ENCODE measurements at regions not wholly inside any gene's neighbourhood (a gene's known extent, or its start where the extent isn't known, plus 50 kb on each side); places are given as distances from the start of the nearest gene placed in this dataset.

- H3K4me1 ChIP-seq: no peaks in the 10 kb centered on the region
- no peak for ATAC-seq
- no peaks in the 10 kb centered on the region for H3K9me3 ChIP-seq
- TF ChIP-seq, protein P1, sequence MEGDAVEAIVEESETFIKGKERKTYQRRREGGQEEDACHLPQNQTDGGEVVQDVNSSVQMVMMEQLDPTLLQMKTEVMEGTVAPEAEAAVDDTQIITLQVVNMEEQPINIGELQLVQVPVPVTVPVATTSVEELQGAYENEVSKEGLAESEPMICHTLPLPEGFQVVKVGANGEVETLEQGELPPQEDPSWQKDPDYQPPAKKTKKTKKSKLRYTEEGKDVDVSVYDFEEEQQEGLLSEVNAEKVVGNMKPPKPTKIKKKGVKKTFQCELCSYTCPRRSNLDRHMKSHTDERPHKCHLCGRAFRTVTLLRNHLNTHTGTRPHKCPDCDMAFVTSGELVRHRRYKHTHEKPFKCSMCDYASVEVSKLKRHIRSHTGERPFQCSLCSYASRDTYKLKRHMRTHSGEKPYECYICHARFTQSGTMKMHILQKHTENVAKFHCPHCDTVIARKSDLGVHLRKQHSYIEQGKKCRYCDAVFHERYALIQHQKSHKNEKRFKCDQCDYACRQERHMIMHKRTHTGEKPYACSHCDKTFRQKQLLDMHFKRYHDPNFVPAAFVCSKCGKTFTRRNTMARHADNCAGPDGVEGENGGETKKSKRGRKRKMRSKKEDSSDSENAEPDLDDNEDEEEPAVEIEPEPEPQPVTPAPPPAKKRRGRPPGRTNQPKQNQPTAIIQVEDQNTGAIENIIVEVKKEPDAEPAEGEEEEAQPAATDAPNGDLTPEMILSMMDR (IDR thresholded peaks at IDR 0.05): no peak
- no peak for TF ChIP-seq POLR2A (IDR thresholded peaks at IDR 0.05)
- no peak for TF ChIP-seq EP300 (IDR thresholded peaks at IDR 0.05)
- TF ChIP-seq POLR2AphosphoS5 (IDR thresholded peaks at IDR 0.05): no peak
- no peak overlapping the region for H3K27ac ChIP-seq
- no peaks in the 10 kb centered on the region for H3K36me3 ChIP-seq
- no peak overlapping the region for H3K4me3 ChIP-seq
- whole genome bisulfite sequencing, 2 donors (ENCODE audit: low coverage in 1 of 2): 70 to 73% methylated on average over 2 to 3 of the region's 4 CpGs
- no peaks in the 10 kb centered on the region for H3K27me3 ChIP-seq
Observed at GRCh38 chrX:67317725-67318124, 226.1 kb upstream of the AR start.

DNA sequence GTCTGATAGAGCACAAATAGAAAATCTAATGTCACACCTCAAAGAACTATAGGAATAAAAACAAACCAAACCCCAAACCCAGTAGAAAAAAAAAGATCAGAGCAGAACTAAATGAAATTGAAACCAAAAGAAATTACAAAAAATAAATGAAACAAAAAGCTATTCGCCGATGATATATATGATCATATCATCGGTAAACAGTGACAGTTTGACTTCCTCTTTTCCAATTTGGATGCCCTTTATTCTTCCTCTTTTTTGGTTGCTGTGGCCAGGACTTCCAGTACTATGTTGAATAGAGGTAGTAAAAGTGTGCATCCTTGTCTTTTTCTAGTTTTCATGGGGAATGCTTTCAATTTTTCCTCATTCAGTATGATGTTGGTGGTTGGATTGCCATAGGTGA is 215.3 kb upstream of the AR start:
- Histone ChIP-seq H3K36me3 (no peaks in the 10 kb centered on the region), H3K4me1 (no peaks in the 10 kb centered on the region), H3K27me3 (no peaks in the 10 kb centered on the region), H3K4me3 (no peak overlapping the region), H3K9me3 (no peaks in the 10 kb centered on the region), H3K27ac (no peak overlapping the region)
- TF ChIP-seq POLR2AphosphoS5 (IDR thresholded peaks at IDR 0.05): no peak
- TF ChIP-seq, protein P1 (IDR thresholded peaks at IDR 0.05): no peak
- no peak for TF ChIP-seq EP300 (IDR thresholded peaks at IDR 0.05)
- TF ChIP-seq POLR2A (IDR thresholded peaks at IDR 0.05): no peak
- no peak for ATAC-seq
- WGBS, 2 donors (ENCODE audit: low coverage in 1 of 2): 79 to 87% methylated on average over 2 to 3 of the region's 3 CpGs

GRCh38 chrX:67334323-67334722 is 209.5 kb upstream of the AR start:
- H3K4me3 ChIP-seq: no peak overlapping the region
- no peaks in the 10 kb centered on the region for H3K27me3 ChIP-seq
- TF ChIP-seq POLR2A (IDR thresholded peaks at IDR 0.05) (no peak), EP300 (IDR thresholded peaks at IDR 0.05) (no peak), POLR2AphosphoS5 (IDR thresholded peaks at IDR 0.05) (no peak)
- TF ChIP-seq, protein P1 (IDR thresholded peaks at IDR 0.05): no peak
- WGBS, 2 donors (ENCODE audit: low coverage in 1 of 2): 68 to 88% methylated on average over 2 of the region's 2 CpGs
- H3K36me3 ChIP-seq: no peaks in the 10 kb centered on the region
- no peaks in the 10 kb centered on the region for H3K4me1 ChIP-seq
- H3K9me3 ChIP-seq: no peaks in the 10 kb centered on the region
- no peak for ATAC-seq
- H3K27ac ChIP-seq: no peak overlapping the region

GRCh38 chrX:67338262-67338661 is 205.6 kb upstream of the AR start:
- no peak overlapping the region for H3K27ac ChIP-seq
- no peak for ATAC-seq
- TF ChIP-seq POLR2AphosphoS5 (IDR thresholded peaks at IDR 0.05) (no peak), POLR2A (IDR thresholded peaks at IDR 0.05) (no peak), EP300 (IDR thresholded peaks at IDR 0.05) (no peak)
- TF ChIP-seq, protein P1 (IDR thresholded peaks at IDR 0.05): no peak
- no peaks in the 10 kb centered on the region for H3K27me3 ChIP-seq
- no peaks in the 10 kb centered on the region for H3K9me3 ChIP-seq
- WGBS, 2 donors (ENCODE audit: low coverage in 1 of 2): 83% methylated on average over 2 of the region's 2 CpGs; no CpG with 5 or more reads in 1 of the 2 donors
- no peaks in the 10 kb centered on the region for H3K36me3 ChIP-seq
- no peaks in the 10 kb centered on the region for H3K4me1 ChIP-seq
- H3K4me3 ChIP-seq: no peak overlapping the region

- WGBS, 2 donors (ENCODE audit: low coverage in 1 of 2): no CpG with 5 or more reads among the region's 1 CpG
Observed at GRCh38 chrX:67342138-67342537, 201.7 kb upstream of the AR start.

More at GRCh38 chrX:67342138-67342537, 201.7 kb upstream of the AR start:
- Histone ChIP-seq H3K36me3 (no peaks in the 10 kb centered on the region), H3K27ac (no peak overlapping the region), H3K4me1 (no peaks in the 10 kb centered on the region), H3K9me3 (no peaks in the 10 kb centered on the region), H3K4me3 (no peak overlapping the region), H3K27me3 (no peaks in the 10 kb centered on the region)
- no peak for TF ChIP-seq POLR2AphosphoS5 (IDR thresholded peaks at IDR 0.05)
- no peak for TF ChIP-seq POLR2A (IDR thresholded peaks at IDR 0.05)
- TF ChIP-seq EP300 (IDR thresholded peaks at IDR 0.05): no peak
- TF ChIP-seq, protein P1 (IDR thresholded peaks at IDR 0.05): no peak
- ATAC-seq: no peak

Measured in gastroesophageal sphincter (tissue), 4 donors.